Panc1 (cell line): ENCODE measurements at regions not wholly inside any gene's neighbourhood (a gene's known extent, or its start where the extent isn't known, plus 50 kb on each side); places are given as distances from the start of the nearest gene placed in this dataset.

ENCODE experiments used
- ATAC-seq: fragments of 200-7000 bp; cut with Tn5 transposase; 2 replicates; pipeline ENCODE4 v1.9.1; 2020; ENCODE audit warnings: mild to moderate bottlenecking, moderate library complexity
- BruUV-seq: library from RNA; stranded (reverse); fragments of 400-500 nt; replicated peaks from 2 replicates; lab custom pipeline; 2021; lab: Mats Ljungman, UMichigan
- CTCF ChIA-PET: fragments of 300-600 bp; sonication (Branson Sonifier 250); formaldehyde crosslinking; loops from one replicate; lab custom pipeline; 2022; ENCODE audit warnings: antibody characterized with exemption; lab: Charles Lee
- POLR2A ChIA-PET: fragments of 300-600 bp; sonication (Branson Sonifier 250); formaldehyde crosslinking; loops from one replicate; lab custom pipeline; 2022; ENCODE audit warnings: antibody characterized with exemption; lab: Charles Lee
- DNase-seq: peaks from one replicate; pipeline ENCODE4 v3.0.0-alpha.2; 2010; ENCODE audit warnings: low read depth, low spot score
- H3K27ac ChIP-seq: 2 replicates; pipeline ENCODE4 v1.5.1; 2011; ENCODE audit warnings: mild to moderate bottlenecking, low read length, inconsistent platforms
- H3K27me3 ChIP-seq: fragments of 200-500 bp; sonication (Bioruptor generic); 2 replicates; pipeline ENCODE4 v1.6.0; 2014; ENCODE audit warnings: low read length, inconsistent platforms; ENCODE audit not compliant: control insufficient read depth, insufficient read depth
- H3K36me3 ChIP-seq: fragments of 200-500 bp; sonication (Bioruptor generic); 2 replicates; pipeline ENCODE4 v1.5.1; 2014; ENCODE audit warnings: inconsistent platforms, mild to moderate bottlenecking, low read length, moderate library complexity; ENCODE audit not compliant: control insufficient read depth, insufficient read depth
- H3K4me1 ChIP-seq: 2 replicates; pipeline ENCODE4 v1.5.1; 2011; ENCODE audit warnings: inconsistent platforms, mild to moderate bottlenecking, low read length, moderate library complexity; ENCODE audit not compliant: control insufficient read depth, insufficient read depth
- H3K4me3 ChIP-seq, 2 experiments: 2 replicates each; pipeline ENCODE4 v1.5.1; 2011 to 2012; ENCODE audit warnings: low read depth in 2 of 2, low read length in 2 of 2, mild to moderate bottlenecking in 2 of 2, inconsistent platforms in 1 of 2, moderate library complexity in 1 of 2
- H3K9me3 ChIP-seq: fragments of 200-500 bp; sonication (Bioruptor generic); 2 replicates; pipeline ENCODE4 v1.5.1; 2014; ENCODE audit warnings: low read depth, mild to moderate bottlenecking, inconsistent platforms, low read length, moderate library complexity; ENCODE audit not compliant: control insufficient read depth, insufficient read depth
- CTCF ChIP-seq: fragments of 450-650 bp; IDR thresholded peaks from 2 replicates; pipeline ENCODE4 v1.5.1; 2017; ENCODE audit warnings: mild to moderate bottlenecking
- POLR2AphosphoS5 ChIP-seq: IDR thresholded peaks from 2 replicates; pipeline ENCODE4 v1.6.1; 2012; ENCODE audit warnings: mild to moderate bottlenecking, low read depth, low read length, moderate library complexity
- SIN3A ChIP-seq: IDR thresholded peaks from 2 replicates; pipeline ENCODE4 v1.6.1; 2012; ENCODE audit warnings: low read depth, mild to moderate bottlenecking, low read length, moderate library complexity, borderline replicate concordance; ENCODE audit not compliant: insufficient read depth
- TCF7L2 ChIP-seq: IDR thresholded peaks from 2 replicates; pipeline ENCODE4 v1.6.1; 2011; ENCODE audit warnings: mild to moderate bottlenecking, low read depth, low read length, inconsistent platforms
- in situ Hi-C: cut with HindIII; loops from 2 replicates; pipeline ENCODE4 v1.10.0; 2016; ENCODE audit warnings: low sequenced_read_pairs, low pct_unique_long_range_greater_than_20kb
- intact Hi-C: fragments of 100-400 bp; cut with micrococcal nuclease; formaldehyde crosslinking; loops from one replicate; pipeline ENCODE4 v1.10.0; 2022; ENCODE audit not compliant: unreplicated experiment
- TF ChIP-seq, protein P1 (sequence below), 2 experiments: IDR thresholded peaks; 2 replicates each; pipeline ENCODE4 v1.6.1; 2011 to 2012; ENCODE audit warnings: low read depth in 2 of 2, control low read depth in 1 of 2, low read length in 1 of 2, mild to moderate bottlenecking in 1 of 2, moderate library complexity in 1 of 2; ENCODE audit not compliant: insufficient read depth in 1 of 2

DNA sequence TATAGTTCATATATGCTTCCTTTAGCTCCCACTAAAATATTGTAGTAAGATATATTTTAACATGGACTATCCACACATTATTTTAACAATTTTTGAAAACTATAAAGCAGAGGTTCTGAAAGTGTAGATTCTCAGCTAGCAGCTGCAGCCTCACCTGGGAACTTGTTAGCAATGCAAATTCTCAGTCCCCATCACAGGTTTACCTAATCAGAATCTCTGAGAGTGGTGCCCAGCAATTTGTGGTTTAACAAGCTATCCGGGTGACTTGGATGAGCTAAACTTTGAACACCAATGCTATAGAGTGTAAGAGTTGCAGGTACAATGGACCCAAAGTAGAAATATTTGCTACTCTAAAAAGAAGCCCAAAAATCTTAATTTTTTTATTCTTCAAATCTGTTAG is 99.8 kb upstream of the MDFIC start:
- ATAC-seq (no peak), DNase-seq (no peak)
- no TSS peak for BruUV-seq
- Histone ChIP-seq H3K9me3 (peaks cover 4% of the 10 kb centered on the region; the same call in 1 of the 2 replicates), H3K27me3 (no peaks in the 10 kb centered on the region), H3K4me1 (no peaks in the 10 kb centered on the region), H3K4me3 (no peak overlapping the region), H3K27ac (no peak overlapping the region), H3K36me3 (no peaks in the 10 kb centered on the region)
- in situ Hi-C loops (no loop called here), intact Hi-C loops (no loop called here)
- POLR2A ChIA-PET: no interaction called here
- CTCF ChIA-PET: no interaction called here
- TF ChIP-seq TCF7L2: no peak
- TF ChIP-seq CTCF: no peak
- TF ChIP-seq POLR2AphosphoS5: no peak
- no peak for TF ChIP-seq SIN3A
- TF ChIP-seq, protein P1, sequence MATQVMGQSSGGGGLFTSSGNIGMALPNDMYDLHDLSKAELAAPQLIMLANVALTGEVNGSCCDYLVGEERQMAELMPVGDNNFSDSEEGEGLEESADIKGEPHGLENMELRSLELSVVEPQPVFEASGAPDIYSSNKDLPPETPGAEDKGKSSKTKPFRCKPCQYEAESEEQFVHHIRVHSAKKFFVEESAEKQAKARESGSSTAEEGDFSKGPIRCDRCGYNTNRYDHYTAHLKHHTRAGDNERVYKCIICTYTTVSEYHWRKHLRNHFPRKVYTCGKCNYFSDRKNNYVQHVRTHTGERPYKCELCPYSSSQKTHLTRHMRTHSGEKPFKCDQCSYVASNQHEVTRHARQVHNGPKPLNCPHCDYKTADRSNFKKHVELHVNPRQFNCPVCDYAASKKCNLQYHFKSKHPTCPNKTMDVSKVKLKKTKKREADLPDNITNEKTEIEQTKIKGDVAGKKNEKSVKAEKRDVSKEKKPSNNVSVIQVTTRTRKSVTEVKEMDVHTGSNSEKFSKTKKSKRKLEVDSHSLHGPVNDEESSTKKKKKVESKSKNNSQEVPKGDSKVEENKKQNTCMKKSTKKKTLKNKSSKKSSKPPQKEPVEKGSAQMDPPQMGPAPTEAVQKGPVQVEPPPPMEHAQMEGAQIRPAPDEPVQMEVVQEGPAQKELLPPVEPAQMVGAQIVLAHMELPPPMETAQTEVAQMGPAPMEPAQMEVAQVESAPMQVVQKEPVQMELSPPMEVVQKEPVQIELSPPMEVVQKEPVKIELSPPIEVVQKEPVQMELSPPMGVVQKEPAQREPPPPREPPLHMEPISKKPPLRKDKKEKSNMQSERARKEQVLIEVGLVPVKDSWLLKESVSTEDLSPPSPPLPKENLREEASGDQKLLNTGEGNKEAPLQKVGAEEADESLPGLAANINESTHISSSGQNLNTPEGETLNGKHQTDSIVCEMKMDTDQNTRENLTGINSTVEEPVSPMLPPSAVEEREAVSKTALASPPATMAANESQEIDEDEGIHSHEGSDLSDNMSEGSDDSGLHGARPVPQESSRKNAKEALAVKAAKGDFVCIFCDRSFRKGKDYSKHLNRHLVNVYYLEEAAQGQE (IDR thresholded peaks at IDR 0.05; ENCODE audit: insufficient read depth in 1 of 2, low read depth in 2 of 2, low read length in 1 of 2): no peak

DNA sequence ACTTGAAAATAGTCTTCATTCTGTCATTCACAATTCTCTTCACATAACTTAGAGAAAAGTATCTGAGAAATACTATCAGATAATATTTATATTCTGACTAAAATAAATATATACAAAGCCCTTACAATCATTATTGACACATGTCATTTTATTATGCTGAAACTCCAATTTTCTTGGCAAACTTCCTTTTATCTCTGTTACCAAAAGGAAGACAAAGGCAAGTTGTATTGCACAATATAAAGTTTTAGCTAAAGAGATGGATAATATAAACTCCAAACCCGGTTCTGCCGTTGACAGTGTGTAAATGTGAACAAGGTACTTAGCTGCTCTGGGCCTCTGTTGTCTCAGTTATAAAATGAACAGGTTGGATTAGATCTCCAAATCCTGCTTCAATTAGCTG is 99.0 kb upstream of the MDFIC start:
- intact Hi-C loops (no loop called here), in situ Hi-C loops (no loop called here)
- H3K4me3 ChIP-seq: no peak overlapping the region
- ChIA-PET POLR2A (no interaction called here), CTCF (no interaction called here)
- no peak overlapping the region for H3K27ac ChIP-seq
- DNase-seq (no peak), ATAC-seq (no peak)
- H3K9me3 ChIP-seq: peaks cover 7% of the 10 kb centered on the region; the same call in 1 of the 2 replicates
- H3K36me3 ChIP-seq: no peaks in the 10 kb centered on the region
- no peaks in the 10 kb centered on the region for H3K27me3 ChIP-seq
- no peaks in the 10 kb centered on the region for H3K4me1 ChIP-seq
- TF ChIP-seq, protein P1 (IDR thresholded peaks at IDR 0.05; ENCODE audit: insufficient read depth in 1 of 2, low read depth in 2 of 2, low read length in 1 of 2): no peak
- TF ChIP-seq CTCF (no peak), POLR2AphosphoS5 (no peak), TCF7L2 (no peak), SIN3A (no peak)
- BruUV-seq: no TSS peak
